HG03442 (cell line): ENCODE measurements at regions not wholly inside any gene's neighbourhood (a gene's known extent, or its start where the extent isn't known, plus 50 kb on each side); places are given as distances from the start of the nearest gene placed in this dataset.

Experiments used
- ATAC-seq: cut with Tn5 transposase; IDR thresholded peaks from one replicate; pipeline ENCODE4 v1.9.1; 2021; ENCODE audit warnings: mild to moderate bottlenecking, moderate library complexity; ENCODE audit not compliant: unreplicated experiment

DNA sequence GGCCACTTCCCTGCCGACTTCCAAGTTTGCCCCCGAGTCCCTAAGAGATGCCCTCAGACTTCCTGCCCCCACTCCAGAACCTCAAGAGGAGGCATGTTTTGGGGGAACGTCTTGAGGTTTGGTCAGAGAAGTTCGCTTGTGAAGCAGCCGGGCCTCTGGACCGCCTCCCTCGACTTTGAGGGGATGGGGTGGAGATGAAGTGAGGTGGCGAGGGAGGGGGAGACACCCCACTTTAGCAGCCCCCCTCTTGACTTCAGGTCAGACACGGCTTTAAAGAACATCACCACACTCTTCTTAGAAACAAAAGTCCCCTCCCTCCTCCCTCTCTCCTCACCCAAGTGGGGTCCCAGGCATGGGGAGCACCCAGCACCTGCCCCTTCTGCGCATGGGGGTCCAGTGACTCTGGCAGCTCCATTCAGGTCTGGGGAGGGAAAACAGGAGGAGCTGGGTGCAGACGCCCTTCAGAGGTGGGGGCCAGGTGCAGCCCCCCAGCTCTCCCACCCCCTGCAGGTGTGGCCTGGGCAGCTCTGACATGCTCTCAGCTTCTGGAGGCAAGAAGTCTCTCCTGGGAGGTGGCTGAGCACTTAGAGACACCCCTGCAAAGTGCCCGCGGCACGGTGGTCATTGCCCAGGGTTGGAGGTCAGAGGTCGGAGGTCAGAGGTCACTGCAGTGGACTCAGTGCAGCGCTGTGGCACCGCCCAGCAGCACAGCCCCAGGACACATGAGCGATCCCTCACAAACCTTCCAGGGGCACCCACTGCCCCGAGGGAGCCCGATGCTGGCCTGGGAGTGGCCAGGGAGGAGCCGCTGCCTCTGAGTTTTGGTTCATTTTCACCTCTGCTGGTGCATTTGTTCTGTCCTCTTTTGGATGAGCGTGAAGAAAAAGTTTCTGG, 108.8 kb downstream of the CPZ start:
- no peak for ATAC-seq

DNA sequence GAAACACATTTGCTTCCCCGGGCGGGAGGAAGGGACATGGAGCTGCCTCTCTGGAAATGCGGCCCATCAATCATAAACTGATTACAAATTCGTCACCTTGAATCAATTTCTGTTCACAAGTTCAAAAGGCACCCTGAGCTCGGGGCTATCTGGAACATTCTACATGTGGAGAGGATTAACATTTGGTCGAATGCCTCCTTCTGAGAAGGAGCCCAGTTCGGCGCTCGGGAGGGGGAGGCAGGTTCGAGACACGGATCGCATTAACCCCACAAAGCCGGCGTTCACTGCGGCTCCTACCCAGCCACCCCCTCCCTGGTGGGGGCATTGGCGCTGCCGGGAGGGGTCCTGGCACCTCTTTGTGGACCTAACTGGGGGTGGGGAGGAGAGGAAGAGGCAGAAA, 108.0 kb downstream of the CPZ start:
- ATAC-seq: no peak

DNA sequence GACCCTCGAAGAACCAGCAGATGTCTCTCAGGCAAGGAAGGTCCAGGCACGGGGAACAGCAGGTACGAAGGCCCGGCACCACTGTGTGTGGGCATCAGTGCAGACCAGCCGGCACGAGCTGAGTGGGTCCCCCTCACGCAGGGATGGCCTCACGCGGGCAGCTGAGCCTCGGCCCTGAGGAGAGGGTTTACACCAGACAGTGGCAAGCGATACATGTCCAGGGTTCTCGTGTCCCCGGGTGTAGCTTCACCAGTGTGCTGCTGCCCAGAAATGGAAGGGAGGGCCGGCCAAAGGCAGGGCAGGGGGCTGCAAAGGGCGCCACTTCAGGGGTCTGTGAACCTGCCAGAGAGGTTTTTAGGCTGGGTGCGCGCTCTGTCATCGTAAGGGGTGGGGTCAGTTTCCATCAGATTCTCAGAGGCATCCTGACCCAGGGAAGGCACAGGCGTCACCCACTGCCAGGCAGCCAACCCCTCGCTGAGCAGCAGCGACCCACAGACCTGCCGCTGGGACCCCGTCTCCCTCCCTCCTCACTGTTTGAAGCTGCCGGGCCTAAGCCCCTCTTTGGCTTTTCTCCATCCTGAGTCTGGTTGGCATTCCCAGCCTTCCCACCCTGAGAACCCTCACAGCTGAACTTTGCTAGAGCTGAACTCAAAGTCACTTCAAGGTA, 107.0 kb downstream of the CPZ start:
- ATAC-seq: no peak

DNA sequence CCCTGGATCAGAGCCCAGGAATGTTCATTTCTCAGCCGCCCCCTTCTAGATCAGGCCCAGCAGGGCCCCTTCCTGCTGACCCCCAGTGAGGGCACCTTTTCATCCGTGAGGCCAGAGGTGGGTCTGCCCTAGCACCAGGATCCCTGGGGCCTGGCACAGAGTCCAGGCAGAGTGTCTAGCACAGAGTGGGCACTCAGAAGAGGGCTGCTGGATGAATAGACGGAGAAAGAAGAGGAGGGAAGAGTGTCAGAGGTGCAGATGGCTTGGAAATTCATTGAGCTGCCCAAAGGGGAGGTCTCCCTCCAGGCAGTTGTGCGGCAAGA, 106.5 kb downstream of the CPZ start:
- no peak for ATAC-seq

DNA sequence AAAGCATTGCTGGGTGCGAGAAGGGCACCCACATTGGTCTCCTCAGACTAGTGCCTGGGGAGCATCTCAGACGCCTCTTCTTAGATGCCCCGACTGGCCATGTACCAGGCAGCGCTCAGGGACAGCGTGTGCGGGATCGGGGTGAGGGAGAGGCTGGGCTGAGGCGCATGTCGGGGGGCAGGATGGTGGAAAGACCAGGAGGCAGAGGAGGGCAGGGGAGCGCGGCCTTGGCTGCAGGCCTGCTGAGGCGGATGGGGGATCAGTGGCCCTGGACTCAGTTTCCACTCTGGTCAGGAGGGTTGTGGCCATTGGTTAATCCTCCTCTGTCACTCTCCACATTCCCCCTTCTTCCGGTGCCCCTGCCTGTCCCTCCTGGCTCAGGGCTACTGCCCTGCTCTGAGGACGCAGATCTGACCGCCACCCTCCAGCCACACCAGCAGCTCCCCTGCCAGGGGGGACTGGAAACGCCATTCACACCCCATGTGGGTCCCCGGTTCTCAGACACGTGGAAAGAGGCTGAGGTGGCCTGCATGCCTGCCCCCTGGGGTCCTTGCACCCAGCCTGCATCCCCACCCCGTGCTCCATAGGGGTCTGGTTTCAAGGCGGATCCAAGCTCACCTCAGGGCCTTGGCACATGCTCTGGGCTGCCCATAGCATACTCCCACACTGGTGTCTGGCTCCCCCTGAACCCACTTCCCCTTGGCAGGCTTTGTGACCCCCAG, 105.9 kb downstream of the CPZ start:
- no peak for ATAC-seq

DNA sequence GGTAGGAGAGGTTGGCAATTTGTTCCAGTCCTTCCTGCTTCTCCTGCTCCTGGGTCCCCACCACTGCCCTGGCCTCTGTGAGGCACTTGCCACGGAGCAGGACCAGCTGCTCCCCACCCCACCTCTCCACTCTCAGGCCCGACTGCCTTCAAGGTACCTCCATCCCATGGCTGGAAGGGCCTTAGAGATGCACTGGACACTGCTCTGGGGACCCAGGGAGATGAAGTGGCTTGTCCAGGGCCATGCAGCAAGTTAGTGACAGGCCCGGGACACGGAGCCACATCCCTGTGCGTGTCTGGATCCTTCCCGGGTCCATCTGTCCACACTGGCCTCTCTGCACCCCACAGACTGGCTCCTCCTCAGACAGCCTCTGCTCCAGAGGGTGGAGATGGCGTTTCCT, 105.3 kb downstream of the CPZ start:
- no peak for ATAC-seq

DNA sequence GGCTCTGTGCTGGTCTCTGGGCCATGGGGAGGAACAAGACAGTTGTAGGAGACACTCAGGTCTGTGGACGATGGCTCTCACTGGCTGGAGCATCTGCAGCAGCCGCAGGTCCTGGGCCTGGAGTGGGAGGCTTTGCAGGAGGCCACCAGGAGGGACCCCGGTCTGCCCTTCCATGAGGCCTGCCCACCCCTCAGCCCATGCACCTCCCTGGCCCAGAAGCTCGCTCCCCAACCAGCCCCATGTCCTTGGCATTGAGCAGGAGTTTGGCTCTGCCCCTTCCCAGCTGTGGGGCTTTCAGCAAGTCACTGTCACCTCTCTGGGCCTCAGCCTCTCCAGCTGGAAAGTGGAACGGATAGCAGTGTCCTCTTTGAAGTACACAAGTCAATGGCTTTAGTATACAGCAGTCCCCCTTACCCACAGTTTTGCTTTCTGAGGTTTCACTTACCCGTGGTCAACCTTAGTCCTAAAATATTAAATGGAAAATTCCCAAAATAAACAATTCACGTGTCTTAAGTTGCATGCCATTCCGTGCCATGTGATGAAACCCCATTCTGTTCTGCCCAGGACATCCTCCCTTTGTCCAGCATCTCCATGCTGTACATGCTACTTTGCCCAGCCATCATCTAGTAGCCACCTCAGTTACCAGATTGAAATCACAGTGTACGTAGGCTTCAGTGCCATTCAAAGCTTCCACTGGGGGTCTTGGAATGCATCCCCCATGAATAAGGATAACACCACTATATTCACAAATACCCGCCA, 104.0 kb downstream of the CPZ start:
- ATAC-seq: no peak

DNA sequence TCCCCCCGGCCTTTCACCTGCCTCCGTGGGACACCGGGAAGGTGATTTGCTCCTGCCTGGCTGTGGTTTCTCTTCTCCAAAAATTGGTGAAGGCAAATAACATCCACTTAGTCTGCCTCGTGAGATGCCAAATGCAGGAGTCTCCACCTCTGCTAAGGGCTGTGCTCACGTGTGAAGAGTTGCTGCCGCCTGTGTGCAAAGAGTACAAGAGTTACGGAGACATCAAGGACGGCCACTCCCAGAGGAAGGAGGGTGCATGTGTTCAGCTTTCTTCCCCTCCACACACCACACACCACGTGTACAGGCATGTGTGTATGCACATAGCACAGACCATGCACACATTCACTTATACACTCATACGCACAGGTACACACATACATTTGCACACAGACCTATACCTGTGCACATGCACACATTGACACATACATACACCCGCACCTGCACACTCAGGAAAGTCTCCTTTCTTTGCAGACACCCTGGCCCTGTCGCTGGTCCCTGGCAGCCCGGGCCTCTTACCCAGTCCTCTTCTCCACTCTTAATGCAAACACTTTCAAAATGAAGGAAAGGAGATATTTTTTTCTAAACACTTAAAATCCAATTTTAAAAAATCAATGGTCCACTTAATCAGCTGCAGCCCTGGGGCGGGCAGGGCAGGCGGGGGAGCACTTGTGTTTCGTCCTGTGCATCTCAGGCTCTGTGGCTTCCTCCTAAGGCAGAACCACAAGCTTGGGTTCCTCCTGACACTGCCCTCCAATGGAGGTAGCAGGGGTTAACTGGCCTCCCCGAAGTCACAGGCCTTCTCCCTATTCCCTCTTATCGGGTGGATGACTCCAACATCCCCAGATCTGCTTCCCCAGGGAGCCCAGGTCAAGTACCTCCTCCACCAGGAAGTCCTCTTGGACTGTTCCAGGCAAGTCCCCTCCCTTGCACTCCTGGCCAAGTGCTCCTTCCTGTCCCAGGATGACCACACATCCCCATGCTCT, 103.0 kb downstream of the CPZ start:
- no peak for ATAC-seq

DNA sequence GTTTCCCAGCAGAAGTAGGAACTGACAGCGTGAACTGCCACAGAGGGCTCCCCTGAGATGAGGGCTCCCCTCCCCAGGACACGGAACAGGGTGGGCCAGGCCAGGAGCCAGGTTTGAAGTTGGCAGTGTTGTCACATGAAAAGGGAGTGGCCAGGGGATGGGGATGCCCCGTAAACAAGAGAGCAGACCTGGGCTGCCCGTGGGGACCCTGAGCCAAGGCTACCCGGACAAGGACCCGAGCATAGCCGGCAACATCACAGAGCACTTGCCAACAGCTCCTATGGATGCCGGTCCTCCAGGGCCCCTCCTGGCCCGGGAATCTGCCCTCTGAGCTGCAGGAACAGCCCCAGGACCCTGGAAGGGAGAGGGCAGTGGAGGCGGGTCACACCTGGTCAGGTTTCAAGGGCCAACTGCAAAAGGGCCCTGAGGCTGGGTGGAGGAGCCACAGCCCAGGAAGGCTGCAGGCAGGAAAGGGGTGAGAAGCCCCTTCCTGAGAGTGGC, 102.1 kb downstream of the CPZ start:
- no peak for ATAC-seq

DNA sequence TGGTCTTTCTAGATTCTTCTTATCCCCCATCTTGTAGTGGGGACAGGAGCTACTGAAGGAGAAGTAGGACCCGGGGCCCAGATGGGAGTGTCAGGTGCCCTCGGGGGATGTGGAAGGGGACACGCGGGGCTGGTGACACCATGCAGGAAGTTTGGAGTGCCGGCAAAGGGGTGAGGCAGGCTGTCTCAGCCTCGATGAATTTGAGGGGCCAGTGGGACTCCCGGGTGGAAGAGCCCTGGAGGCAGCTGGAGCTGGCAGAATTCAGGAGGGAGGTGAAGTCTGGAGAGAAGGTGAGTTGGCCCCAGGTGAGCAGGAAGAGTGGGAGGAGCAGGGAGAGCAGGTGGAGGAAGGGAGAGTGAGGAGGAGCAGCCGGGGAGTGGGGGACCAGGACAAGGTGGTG, 101.7 kb downstream of the CPZ start:
- ATAC-seq: no peak

DNA sequence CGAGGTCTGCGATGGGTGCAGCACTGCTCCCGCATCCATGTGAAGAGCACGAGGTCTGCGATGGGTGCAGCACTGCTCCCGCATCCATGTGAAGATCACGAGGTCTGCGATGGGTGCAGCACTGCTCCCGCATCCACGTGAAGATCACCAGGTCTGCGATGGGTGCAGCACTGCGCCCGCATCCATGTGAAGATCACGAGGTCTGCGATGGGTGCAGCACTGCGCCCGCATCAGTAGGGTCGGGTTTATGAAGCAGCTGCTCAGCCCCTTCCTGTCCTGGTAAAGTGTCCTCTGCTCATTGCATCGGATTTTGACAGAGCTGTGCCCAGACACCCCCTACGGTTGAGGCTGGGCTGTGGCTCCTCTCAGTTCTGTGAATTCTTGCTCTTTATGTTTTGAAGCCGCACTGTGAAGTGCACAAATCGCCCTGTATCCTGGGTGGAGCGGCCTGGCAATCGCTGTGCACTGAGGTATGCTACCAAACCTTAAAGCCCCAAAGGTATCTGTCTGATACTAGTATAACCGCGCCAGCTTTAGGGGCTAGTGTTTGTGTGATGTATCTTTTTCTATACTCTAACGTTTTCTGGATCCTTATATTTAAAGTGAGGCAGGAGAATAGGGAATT, 98.7 kb downstream of the CPZ start:
- ATAC-seq: no peak

DNA sequence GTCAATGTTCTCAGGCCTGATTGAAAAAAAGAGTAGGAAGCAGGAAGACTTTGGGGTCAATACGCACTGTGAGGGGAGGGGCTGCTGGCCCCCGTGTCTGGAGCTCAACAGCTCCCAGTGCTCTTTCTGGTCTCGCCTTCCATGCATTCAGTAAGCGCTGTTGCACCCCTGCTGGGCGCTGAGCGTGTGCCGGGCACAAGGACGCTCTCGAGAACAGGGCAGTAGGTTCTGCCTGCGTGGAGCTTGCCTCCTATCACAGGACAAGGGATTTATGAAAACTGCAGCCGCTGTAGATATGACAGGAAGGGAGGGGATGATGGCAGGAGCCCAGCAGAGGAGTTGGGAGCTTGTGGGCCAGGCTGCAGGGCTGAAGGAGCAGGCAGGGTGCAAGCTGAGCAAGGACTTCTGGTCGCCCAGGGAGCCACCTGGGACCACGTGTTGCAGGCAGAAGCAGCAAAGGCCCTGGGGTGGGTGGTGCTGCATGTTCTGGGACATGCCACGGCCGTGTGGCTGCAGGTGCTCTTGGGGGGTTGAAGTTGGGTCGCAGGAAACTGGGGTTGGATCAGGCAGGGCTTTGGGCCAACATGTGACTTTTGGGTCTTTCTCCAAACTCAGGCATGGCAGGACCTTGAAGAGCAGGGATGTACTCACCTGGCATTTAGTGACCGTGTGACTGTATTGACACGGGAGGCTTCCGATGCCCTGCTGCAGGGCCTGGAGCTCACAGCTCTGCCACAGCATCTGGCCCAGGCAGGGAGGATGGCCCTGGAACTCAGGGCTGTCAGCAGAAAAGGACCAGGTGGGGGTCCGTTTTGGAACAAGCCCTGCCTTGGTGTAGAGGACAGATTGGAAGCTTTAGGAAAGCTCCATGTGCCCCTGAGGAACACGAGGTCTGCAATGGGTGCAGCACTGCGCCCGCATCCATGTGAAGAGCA, 97.9 kb downstream of the CPZ start:
- no peak for ATAC-seq

DNA sequence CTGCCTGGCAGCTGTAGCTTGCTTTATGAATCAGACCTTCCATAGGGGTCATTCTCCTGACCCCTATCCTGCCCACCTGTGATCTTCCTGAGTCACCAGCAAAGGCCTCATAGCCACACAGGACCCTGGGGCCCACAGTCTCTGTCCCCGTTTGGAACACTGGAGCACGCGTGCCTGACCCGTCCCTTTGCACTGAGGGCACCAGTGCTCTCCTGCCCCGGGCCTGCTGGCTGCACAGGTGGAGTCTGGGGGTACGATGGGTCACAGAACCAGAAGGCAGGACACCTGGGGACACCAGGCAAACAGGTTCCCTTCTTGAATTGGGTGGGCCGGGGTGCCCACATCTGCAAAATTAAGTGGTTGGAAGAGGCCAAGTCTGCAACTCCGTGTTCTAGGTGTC, 97.2 kb downstream of the CPZ start:
- ATAC-seq: no peak

DNA sequence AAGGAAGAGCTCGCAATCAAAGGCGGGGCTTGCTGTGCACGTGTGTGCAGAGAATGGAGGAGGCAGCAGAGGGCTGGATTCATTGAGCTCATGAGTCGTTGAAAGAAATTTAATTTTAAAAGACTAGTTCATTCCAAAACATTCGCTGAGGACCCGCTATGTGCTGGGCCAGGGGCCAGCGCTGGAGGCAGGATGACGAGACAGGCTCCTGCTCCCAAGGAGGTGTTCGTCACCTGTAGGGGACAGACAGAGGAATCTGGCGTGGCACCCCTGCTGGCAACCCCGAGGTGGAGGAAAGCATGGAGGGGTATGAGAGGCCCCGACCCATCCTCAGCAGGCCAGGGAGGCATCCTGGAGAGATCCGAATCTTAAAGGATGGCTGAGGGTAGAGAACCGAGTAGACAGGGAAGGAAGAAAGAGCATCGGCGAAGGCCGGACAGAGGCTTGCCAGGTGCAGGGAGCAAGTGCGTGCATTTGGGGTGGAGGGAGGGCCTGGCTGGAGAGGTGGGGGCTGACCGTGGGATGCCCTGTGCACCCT, 96.4 kb downstream of the CPZ start:
- ATAC-seq: no peak

DNA sequence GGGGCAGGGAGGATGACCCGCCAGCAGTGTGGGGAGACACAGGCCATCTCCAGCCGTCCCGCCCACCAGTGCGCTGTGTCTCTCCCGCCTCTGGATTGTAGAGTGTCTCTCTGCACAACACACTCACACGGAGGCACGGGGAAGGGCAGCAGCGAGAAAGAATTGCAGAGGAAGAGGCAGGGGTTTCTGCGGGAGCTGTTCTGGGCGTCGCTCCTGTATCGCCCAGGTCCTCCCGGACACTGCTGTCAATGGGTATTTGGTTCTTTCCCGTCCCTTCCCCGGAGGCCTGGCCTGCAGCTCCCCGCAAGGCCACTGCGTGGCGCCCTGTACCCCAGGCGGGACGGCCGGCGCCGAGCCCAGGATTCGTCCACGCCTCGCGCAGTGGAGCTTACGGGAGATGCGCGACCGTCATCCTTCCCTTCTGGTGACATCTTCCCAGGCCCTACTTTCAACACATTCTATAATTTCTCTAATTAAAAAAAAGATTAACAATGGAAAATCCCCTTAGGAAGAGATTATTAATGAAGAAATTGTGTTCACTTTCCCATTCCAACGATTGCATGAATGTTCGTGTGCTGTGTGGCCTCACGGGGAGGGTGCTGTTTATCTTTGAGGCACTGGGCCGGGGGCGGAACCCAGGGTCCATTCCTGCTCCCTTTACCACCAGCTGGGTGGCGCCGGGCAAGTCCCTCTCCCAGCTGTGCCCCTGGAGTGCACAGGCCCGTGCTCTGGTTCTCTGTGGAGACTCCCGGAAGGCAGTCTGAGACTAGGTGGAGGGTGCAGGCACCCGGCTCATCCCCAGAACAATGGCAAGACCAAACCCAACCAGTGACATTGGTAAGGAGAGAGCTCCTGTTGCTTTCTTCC, 95.7 kb downstream of the CPZ start:
- ATAC-seq: no peak

DNA sequence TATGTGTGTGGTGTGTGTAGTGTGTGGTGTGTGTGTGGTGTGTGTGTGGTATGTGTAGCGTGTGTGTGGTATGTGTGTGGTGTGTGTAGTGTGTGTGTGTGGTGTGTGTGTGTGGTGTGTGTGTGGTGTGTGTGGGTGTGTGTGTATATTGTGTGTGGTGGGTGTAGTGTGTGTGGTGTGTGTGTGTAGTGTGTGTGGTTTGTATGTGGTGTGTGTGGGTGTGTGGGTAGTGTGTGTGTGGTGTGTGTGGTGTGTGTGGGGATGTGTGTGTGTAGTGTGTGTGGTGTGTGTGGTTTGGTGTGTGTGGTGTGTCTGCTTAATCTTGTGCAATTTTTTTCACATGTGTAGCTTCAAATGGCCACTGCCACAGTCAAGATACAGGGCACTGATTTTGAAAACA, 94.5 kb downstream of the CPZ start:
- no peak for ATAC-seq

DNA sequence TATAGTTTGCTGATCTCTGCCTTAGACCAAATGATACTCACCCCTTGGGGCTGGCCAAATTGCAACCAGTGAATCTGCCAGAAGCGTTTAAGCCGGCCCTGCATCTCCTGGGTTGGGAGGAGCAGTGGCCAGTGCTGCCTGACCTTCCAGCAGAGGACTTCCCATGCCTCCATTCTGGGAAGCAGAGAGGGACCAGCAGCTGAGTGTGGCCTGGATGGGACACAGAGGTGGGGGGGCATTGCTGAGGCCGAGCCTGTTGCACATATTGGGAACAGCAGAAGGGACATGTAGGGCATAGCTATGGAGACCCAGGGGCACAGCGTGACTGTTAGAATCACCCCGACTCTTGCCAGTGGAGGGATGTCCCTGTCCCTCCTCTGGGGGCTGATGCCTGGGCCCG, 93.3 kb downstream of the CPZ start:
- no peak for ATAC-seq
